IPS-18c (cell line): ENCODE measurements at regions not wholly inside any gene's neighbourhood (a gene's known extent, or its start where the extent isn't known, plus 50 kb on each side); places are given as distances from the start of the nearest gene placed in this dataset.
"Not testable (repeated sequence)": the region's sequence is repeated elsewhere in the genome, so short reads cannot be mapped to it uniquely, and the experiment has no call there.

Experiments
- H3K4me3 ChIP-seq: 2 replicates; pipeline ENCODE4 v1.7.0; 2013; ENCODE audit warnings: low read depth, mild to moderate bottlenecking, low read length, moderate library complexity; ENCODE audit not compliant: insufficient read depth
- H3K9me3 ChIP-seq: one replicate; pipeline ENCODE4 v1.6.1; 2013; ENCODE audit warnings: mild to moderate bottlenecking, low read length, moderate library complexity; ENCODE audit not compliant: control insufficient read depth, insufficient read depth

GRCh38 chr2:172288603-172289002 is 138.8 kb upstream of the ITGA6 start:
- Histone ChIP-seq H3K4me3 (no peak overlapping the region), H3K9me3 (no peaks in the 10 kb centered on the region)

- H3K4me3 ChIP-seq = no peak overlapping the region
- no peaks in the 10 kb centered on the region for H3K9me3 ChIP-seq
These were observed 133.4 kb upstream of the ITGA6 start for GRCh38 chr2:172293952-172294351.

GRCh38 chr2:172294983-172295382 is 132.4 kb upstream of the ITGA6 start:
- H3K4me3 ChIP-seq = no peak overlapping the region
- no peaks in the 10 kb centered on the region for H3K9me3 ChIP-seq

GRCh38 chr2:172295677-172296076 is 131.7 kb upstream of the ITGA6 start:
- Histone ChIP-seq H3K4me3 (no peak overlapping the region), H3K9me3 (peaks cover 2% of the 10 kb centered on the region)

- Histone ChIP-seq H3K9me3 (peaks cover 4% of the 10 kb centered on the region), H3K4me3 (no peak overlapping the region)
These were observed 130.9 kb upstream of the ITGA6 start for GRCh38 chr2:172296267-172297046.

- peaks cover 4% of the 10 kb centered on the region for H3K9me3 ChIP-seq
- H3K4me3 ChIP-seq = no peak overlapping the region
These were observed 129.9 kb upstream of the ITGA6 start for GRCh38 chr2:172297531-172297930.

- H3K4me3 ChIP-seq = no peak overlapping the region
- peaks cover 4% of the 10 kb centered on the region for H3K9me3 ChIP-seq
These were observed 129.4 kb upstream of the ITGA6 start for GRCh38 chr2:172297950-172298349.

GRCh38 chr2:172299741-172300140 is 127.6 kb upstream of the ITGA6 start:
- Histone ChIP-seq H3K9me3 (peaks cover 4% of the 10 kb centered on the region), H3K4me3 (no peak overlapping the region)

GRCh38 chr2:172300851-172301250 is 126.5 kb upstream of the ITGA6 start:
- peaks cover 4% of the 10 kb centered on the region for H3K9me3 ChIP-seq
- no peak overlapping the region for H3K4me3 ChIP-seq

GRCh38 chr2:172305066-172305465 is 122.3 kb upstream of the ITGA6 start:
- Histone ChIP-seq H3K4me3 (no peak overlapping the region), H3K9me3 (peaks cover 9% of the 10 kb centered on the region)

- Histone ChIP-seq H3K9me3 (peaks cover 5% of the 10 kb centered on the region), H3K4me3 (no peak overlapping the region)
These were observed 119.6 kb upstream of the ITGA6 start for GRCh38 chr2:172307800-172308199.

- Histone ChIP-seq H3K9me3 (peaks cover 5% of the 10 kb centered on the region), H3K4me3 (no peak overlapping the region)
These were observed 119.0 kb upstream of the ITGA6 start for GRCh38 chr2:172308253-172308935.

- no peak overlapping the region for H3K4me3 ChIP-seq
- H3K9me3 ChIP-seq = peaks cover 9% of the 10 kb centered on the region
These were observed 115.5 kb upstream of the ITGA6 start for GRCh38 chr2:172311921-172312345.

GRCh38 chr2:172313715-172314341 is 113.6 kb upstream of the ITGA6 start:
- H3K4me3 ChIP-seq = no peak overlapping the region
- H3K9me3 ChIP-seq = peaks cover 4% of the 10 kb centered on the region

GRCh38 chr2:172315070-172315469 is 112.3 kb upstream of the ITGA6 start:
- not testable (repeated sequence) for H3K9me3 ChIP-seq, H3K4me3 ChIP-seq

GRCh38 chr2:172322049-172322448 is 105.3 kb upstream of the ITGA6 start:
- no peaks in the 10 kb centered on the region for H3K9me3 ChIP-seq
- no peak overlapping the region for H3K4me3 ChIP-seq

GRCh38 chr2:172323256-172323655 is 104.1 kb upstream of the ITGA6 start:
- H3K9me3 ChIP-seq = no peaks in the 10 kb centered on the region
- no peak overlapping the region for H3K4me3 ChIP-seq
